Osteocyte (in vitro differentiated cells): ENCODE measurements at regions not wholly inside any gene's neighbourhood (a gene's known extent, or its start where the extent isn't known, plus 50 kb on each side); places are given as distances from the start of the nearest gene placed in this dataset.

Experiments used
- DNase-seq: peaks from one replicate; pipeline ENCODE4 v3.0.0; 2021; ENCODE audit warnings: mixed read lengths; ENCODE audit not compliant: unreplicated experiment; ENCODE audit errors: extremely low spot score
- H3K27ac Mint-ChIP-seq: one replicate; pipeline ENCODE4 v1.8.0; 2021; ENCODE audit warnings: mild to moderate bottlenecking, mixed read lengths; ENCODE audit not compliant: unreplicated experiment
- H3K27me3 Mint-ChIP-seq: one replicate; pipeline ENCODE4 v1.8.0; 2021; ENCODE audit warnings: mixed read lengths; ENCODE audit not compliant: unreplicated experiment
- H3K36me3 Mint-ChIP-seq: one replicate; pipeline ENCODE4 v1.8.0; 2021; ENCODE audit warnings: mixed read lengths; ENCODE audit not compliant: unreplicated experiment
- H3K4me1 Mint-ChIP-seq: one replicate; pipeline ENCODE4 v1.8.0; 2021; ENCODE audit warnings: mixed read lengths; ENCODE audit not compliant: unreplicated experiment
- H3K4me3 Mint-ChIP-seq: one replicate; pipeline ENCODE4 v1.8.0; 2021; ENCODE audit warnings: mild to moderate bottlenecking, moderate library complexity, mixed read lengths; ENCODE audit not compliant: unreplicated experiment
- H3K9me3 Mint-ChIP-seq: one replicate; pipeline ENCODE4 v1.8.0; 2021; ENCODE audit warnings: mixed read lengths; ENCODE audit not compliant: unreplicated experiment
- TF ChIP-seq, protein P1 (sequence below): fragments of 200-600 bp; sonication (generic); IDR thresholded peaks from 2 replicates; pipeline ENCODE4 v1.5.0; 2021; ENCODE audit warnings: antibody characterized with exemption, mild to moderate bottlenecking, moderate library complexity

DNA sequence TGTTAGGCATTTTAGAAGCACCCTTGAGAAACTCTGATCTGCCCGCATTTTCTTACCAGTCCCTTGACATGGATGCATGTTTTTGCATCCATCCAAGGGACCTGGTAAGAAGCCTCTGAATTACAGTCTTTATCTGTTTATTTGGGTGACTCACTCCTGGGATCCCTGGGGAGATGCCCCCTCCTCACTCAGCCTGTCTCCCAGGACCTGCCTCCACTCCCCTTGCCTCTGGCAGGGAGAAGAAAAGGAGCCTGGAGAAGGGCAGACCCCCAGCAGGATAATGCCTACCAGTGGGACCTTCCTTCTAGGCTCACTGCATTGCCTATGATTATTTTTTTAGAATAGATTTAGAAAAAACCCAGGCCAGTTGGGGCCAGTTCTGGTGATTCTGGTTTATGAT lies 329.4 kb downstream of the PTTG2 start:
- no peak overlapping the region for H3K4me3 Mint-ChIP-seq

DNA sequence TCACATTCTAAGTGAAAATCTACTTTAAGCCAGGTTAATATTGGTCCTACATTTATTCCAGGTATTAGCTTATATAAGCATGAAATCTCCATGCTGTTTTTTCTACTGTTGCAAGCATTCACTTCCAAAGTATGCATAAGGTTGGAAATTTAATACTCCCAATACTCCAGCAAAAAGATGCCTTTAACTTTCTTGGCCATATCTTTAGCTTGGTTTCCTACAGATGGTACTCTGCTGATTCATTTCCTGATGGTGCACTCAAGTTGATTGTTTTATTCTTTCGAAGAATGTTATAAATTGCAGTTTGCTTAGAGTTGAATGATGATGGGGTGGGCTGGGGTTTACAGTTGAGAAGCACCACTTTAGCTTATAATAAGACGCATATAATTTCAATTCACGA lies 330.2 kb downstream of the PTTG2 start:
- Mint-ChIP-seq H3K36me3 (peaks cover 5% of the 10 kb centered on the region), H3K27ac (no peak overlapping the region), H3K4me3 (no peak overlapping the region)

More for the DNA sequence above, 329.4 kb downstream of the PTTG2 start:
- peaks cover 14% of the 10 kb centered on the region for H3K9me3 Mint-ChIP-seq
- H3K27ac Mint-ChIP-seq, result no peak overlapping the region
- H3K36me3 Mint-ChIP-seq, result peaks cover 5% of the 10 kb centered on the region
- peaks cover 2% of the 10 kb centered on the region for H3K4me1 Mint-ChIP-seq
- DNase-seq, result no peak
- H3K27me3 Mint-ChIP-seq, result peaks cover 4% of the 10 kb centered on the region
- TF ChIP-seq, protein P1, sequence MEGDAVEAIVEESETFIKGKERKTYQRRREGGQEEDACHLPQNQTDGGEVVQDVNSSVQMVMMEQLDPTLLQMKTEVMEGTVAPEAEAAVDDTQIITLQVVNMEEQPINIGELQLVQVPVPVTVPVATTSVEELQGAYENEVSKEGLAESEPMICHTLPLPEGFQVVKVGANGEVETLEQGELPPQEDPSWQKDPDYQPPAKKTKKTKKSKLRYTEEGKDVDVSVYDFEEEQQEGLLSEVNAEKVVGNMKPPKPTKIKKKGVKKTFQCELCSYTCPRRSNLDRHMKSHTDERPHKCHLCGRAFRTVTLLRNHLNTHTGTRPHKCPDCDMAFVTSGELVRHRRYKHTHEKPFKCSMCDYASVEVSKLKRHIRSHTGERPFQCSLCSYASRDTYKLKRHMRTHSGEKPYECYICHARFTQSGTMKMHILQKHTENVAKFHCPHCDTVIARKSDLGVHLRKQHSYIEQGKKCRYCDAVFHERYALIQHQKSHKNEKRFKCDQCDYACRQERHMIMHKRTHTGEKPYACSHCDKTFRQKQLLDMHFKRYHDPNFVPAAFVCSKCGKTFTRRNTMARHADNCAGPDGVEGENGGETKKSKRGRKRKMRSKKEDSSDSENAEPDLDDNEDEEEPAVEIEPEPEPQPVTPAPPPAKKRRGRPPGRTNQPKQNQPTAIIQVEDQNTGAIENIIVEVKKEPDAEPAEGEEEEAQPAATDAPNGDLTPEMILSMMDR, result no peak

DNA sequence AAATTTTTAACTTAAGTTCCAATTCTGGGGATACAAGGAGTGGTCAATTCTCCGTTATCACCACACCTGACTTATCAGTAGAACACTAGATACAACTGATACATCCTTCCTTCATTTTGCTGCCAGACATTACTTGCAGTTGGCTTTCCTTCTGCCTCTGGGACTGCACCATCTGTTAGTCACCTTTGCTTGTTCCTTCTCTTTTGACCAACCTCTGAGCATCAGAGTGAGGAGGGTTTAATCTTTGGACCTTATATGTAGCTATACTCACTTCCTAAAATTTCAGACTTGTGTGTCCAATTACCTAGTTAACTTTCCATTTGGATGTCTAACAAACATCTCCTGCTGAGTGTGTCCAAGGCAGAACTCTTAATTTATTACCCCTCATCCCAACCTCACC lies 330.7 kb downstream of the PTTG2 start:
- TF ChIP-seq, protein P1, result no peak
- Mint-ChIP-seq H3K4me3 (no peak overlapping the region), H3K4me1 (peaks cover 2% of the 10 kb centered on the region), H3K27ac (no peak overlapping the region), H3K36me3 (peaks cover 5% of the 10 kb centered on the region), H3K9me3 (peaks cover 14% of the 10 kb centered on the region), H3K27me3 (no peaks in the 10 kb centered on the region)
- no peak for DNase-seq

More for the DNA sequence above, 330.2 kb downstream of the PTTG2 start:
- H3K27me3 Mint-ChIP-seq, result peaks cover 2% of the 10 kb centered on the region
- no peak for DNase-seq
- peaks cover 14% of the 10 kb centered on the region for H3K9me3 Mint-ChIP-seq
- TF ChIP-seq, protein P1, result no peak
- H3K4me1 Mint-ChIP-seq, result peaks cover 2% of the 10 kb centered on the region

DNA sequence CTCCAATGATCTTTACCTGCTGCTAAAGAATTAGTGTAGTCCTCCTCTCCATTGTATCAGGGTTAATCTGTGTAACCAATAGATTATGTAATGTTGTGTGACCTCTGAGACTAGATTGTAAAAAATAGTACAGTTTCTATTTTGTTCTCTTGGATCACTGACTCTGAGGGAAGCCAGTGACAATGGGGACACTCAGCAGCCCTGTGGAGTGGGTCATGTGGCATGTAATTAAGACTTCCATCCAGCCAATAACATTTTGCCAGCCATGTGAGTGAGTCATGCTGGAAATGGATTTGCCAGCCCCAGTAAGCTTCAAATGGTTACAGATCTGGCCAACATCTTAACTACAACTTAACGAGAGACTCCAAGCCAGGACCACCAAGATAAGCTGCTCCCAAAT lies 332.3 kb downstream of the PTTG2 start:
- H3K36me3 Mint-ChIP-seq, result peaks cover 5% of the 10 kb centered on the region
- H3K4me1 Mint-ChIP-seq, result peaks cover 2% of the 10 kb centered on the region
- peaks cover 20% of the 10 kb centered on the region for H3K9me3 Mint-ChIP-seq
- H3K4me3 Mint-ChIP-seq, result no peak overlapping the region
- DNase-seq, result no peak
- no peak overlapping the region for H3K27ac Mint-ChIP-seq
- TF ChIP-seq, protein P1, result no peak
- no peaks in the 10 kb centered on the region for H3K27me3 Mint-ChIP-seq

DNA sequence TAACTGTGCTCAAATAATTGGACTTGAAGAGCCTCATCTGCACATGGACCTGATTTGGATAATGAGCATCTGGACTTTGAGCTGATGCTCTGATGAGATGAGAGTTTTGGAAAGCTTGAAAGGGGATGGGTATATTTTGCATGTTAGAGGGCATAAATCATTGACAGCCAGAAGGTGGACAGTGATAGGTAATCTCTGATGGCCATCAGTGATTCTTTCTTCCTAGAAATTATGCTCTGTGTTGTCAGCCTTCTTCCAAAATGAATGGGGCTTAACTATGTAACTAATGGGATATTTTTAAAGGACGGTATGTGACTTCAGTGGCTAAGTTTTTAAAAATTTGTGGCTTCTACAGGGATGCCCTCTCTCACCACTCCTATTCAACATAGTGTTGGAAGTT lies 334.0 kb downstream of the PTTG2 start:
- Mint-ChIP-seq H3K4me1 (peaks cover 2% of the 10 kb centered on the region), H3K4me3 (no peak overlapping the region), H3K27ac (no peak overlapping the region), H3K36me3 (peaks cover 9% of the 10 kb centered on the region), H3K27me3 (no peaks in the 10 kb centered on the region), H3K9me3 (peaks cover 29% of the 10 kb centered on the region)
- TF ChIP-seq, protein P1, result no peak
- no peak for DNase-seq
